ENCODE measurements at regions not wholly inside any gene's neighbourhood (a gene's known extent, or its start where the extent isn't known, plus 50 kb on each side); places are given as distances from the start of the nearest gene placed in this dataset.
"Not testable (repeated sequence)": the region's sequence is repeated elsewhere in the genome, so short reads cannot be mapped to it uniquely, and the experiment has no call there.

- DNase-seq (ENCODE audit: low read depth, low spot score) = no peak
Measured at GRCh38 chr6:140403020-140403419, 1028.6 kb upstream of the CITED2 start.

GRCh38 chr6:140401761-140402160, 1027.3 kb upstream of the CITED2 start:
- no peak for DNase-seq (ENCODE audit: low read depth, low spot score)

- no peak for DNase-seq (ENCODE audit: low read depth, low spot score)
Measured at GRCh38 chr6:140398076-140398475, 1023.6 kb upstream of the CITED2 start.

GRCh38 chr6:140397106-140397505, 1022.7 kb upstream of the CITED2 start:
- no peak for DNase-seq (ENCODE audit: low read depth, low spot score)

- no peak for DNase-seq (ENCODE audit: low read depth, low spot score)
Measured at GRCh38 chr6:140393665-140394540, 1019.5 kb upstream of the CITED2 start.

- no peak for DNase-seq (ENCODE audit: low read depth, low spot score)
Measured at GRCh38 chr6:140388815-140389214, 1014.4 kb upstream of the CITED2 start.

- DNase-seq (ENCODE audit: low read depth, low spot score) = no peak
Measured at GRCh38 chr6:140388192-140388802, 1013.8 kb upstream of the CITED2 start.

GRCh38 chr6:140385679-140386078, 1011.2 kb upstream of the CITED2 start:
- no peak for DNase-seq (ENCODE audit: low read depth, low spot score)

- DNase-seq (ENCODE audit: low read depth, low spot score) = no peak
Measured at GRCh38 chr6:140382355-140382754, 1007.9 kb upstream of the CITED2 start.

GRCh38 chr6:140380427-140381218, 1006.2 kb upstream of the CITED2 start:
- no peak for DNase-seq (ENCODE audit: low read depth, low spot score)

GRCh38 chr6:140379919-140380318, 1005.5 kb upstream of the CITED2 start:
- no peak for DNase-seq (ENCODE audit: low read depth, low spot score)

- DNase-seq (ENCODE audit: low read depth, low spot score) = no peak
Measured at GRCh38 chr6:140376209-140376608, 1001.8 kb upstream of the CITED2 start.

GRCh38 chr6:140373728-140374127, 999.3 kb upstream of the CITED2 start:
- not testable (repeated sequence) for DNase-seq (ENCODE audit: low read depth, low spot score)

GRCh38 chr6:140372064-140372463, 997.6 kb upstream of the CITED2 start:
- DNase-seq (ENCODE audit: low read depth, low spot score) = no peak

GRCh38 chr6:140370976-140371870, 996.8 kb upstream of the CITED2 start:
- no peak for DNase-seq (ENCODE audit: low read depth, low spot score)

- no peak for DNase-seq (ENCODE audit: low read depth, low spot score)
Measured at GRCh38 chr6:140370441-140370840, 996.0 kb upstream of the CITED2 start.

GRCh38 chr6:140366991-140367390, 992.5 kb upstream of the CITED2 start:
- no peak for DNase-seq (ENCODE audit: low read depth, low spot score)

GRCh38 chr6:140364916-140365315, 990.5 kb upstream of the CITED2 start:
- DNase-seq (ENCODE audit: low read depth, low spot score) = no peak

GRCh38 chr6:140360651-140361050, 986.2 kb upstream of the CITED2 start:
- DNase-seq (ENCODE audit: low read depth, low spot score) = no peak

GRCh38 chr6:140355476-140355875, 981.0 kb upstream of the CITED2 start:
- no peak for DNase-seq (ENCODE audit: low read depth, low spot score)

GRCh38 chr6:140354296-140354695, 979.8 kb upstream of the CITED2 start:
- DNase-seq (ENCODE audit: low read depth, low spot score) = no peak
